ENCODE measurements at regions not wholly inside any gene's neighbourhood (a gene's known extent, or its start where the extent isn't known, plus 50 kb on each side); places are given as distances from the start of the nearest gene placed in this dataset.

GRCh38 chr17:77382966-77383612, 242.3 kb downstream of the SEC14L1 start:
- Mint-ChIP-seq H3K27me3 (ENCODE audit: low read depth) (no peaks in the 10 kb centered on the region), H3K27ac (peak overlapping the region; percentile 60), H3K9me3 (no peaks in the 10 kb centered on the region), H3K4me3 (no peak overlapping the region), H3K36me3 (no peaks in the 10 kb centered on the region), H3K4me1 (peaks cover 84% of the 10 kb centered on the region)
- TF ChIP-seq, protein P1, sequence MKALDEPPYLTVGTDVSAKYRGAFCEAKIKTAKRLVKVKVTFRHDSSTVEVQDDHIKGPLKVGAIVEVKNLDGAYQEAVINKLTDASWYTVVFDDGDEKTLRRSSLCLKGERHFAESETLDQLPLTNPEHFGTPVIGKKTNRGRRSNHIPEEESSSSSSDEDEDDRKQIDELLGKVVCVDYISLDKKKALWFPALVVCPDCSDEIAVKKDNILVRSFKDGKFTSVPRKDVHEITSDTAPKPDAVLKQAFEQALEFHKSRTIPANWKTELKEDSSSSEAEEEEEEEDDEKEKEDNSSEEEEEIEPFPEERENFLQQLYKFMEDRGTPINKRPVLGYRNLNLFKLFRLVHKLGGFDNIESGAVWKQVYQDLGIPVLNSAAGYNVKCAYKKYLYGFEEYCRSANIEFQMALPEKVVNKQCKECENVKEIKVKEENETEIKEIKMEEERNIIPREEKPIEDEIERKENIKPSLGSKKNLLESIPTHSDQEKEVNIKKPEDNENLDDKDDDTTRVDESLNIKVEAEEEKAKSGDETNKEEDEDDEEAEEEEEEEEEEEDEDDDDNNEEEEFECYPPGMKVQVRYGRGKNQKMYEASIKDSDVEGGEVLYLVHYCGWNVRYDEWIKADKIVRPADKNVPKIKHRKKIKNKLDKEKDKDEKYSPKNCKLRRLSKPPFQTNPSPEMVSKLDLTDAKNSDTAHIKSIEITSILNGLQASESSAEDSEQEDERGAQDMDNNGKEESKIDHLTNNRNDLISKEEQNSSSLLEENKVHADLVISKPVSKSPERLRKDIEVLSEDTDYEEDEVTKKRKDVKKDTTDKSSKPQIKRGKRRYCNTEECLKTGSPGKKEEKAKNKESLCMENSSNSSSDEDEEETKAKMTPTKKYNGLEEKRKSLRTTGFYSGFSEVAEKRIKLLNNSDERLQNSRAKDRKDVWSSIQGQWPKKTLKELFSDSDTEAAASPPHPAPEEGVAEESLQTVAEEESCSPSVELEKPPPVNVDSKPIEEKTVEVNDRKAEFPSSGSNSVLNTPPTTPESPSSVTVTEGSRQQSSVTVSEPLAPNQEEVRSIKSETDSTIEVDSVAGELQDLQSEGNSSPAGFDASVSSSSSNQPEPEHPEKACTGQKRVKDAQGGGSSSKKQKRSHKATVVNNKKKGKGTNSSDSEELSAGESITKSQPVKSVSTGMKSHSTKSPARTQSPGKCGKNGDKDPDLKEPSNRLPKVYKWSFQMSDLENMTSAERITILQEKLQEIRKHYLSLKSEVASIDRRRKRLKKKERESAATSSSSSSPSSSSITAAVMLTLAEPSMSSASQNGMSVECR (CRISPR knock-in tag; IDR thresholded peaks at IDR 0.05; ENCODE audit: borderline replicate concordance): no peak
- TF ChIP-seq, protein P2, sequence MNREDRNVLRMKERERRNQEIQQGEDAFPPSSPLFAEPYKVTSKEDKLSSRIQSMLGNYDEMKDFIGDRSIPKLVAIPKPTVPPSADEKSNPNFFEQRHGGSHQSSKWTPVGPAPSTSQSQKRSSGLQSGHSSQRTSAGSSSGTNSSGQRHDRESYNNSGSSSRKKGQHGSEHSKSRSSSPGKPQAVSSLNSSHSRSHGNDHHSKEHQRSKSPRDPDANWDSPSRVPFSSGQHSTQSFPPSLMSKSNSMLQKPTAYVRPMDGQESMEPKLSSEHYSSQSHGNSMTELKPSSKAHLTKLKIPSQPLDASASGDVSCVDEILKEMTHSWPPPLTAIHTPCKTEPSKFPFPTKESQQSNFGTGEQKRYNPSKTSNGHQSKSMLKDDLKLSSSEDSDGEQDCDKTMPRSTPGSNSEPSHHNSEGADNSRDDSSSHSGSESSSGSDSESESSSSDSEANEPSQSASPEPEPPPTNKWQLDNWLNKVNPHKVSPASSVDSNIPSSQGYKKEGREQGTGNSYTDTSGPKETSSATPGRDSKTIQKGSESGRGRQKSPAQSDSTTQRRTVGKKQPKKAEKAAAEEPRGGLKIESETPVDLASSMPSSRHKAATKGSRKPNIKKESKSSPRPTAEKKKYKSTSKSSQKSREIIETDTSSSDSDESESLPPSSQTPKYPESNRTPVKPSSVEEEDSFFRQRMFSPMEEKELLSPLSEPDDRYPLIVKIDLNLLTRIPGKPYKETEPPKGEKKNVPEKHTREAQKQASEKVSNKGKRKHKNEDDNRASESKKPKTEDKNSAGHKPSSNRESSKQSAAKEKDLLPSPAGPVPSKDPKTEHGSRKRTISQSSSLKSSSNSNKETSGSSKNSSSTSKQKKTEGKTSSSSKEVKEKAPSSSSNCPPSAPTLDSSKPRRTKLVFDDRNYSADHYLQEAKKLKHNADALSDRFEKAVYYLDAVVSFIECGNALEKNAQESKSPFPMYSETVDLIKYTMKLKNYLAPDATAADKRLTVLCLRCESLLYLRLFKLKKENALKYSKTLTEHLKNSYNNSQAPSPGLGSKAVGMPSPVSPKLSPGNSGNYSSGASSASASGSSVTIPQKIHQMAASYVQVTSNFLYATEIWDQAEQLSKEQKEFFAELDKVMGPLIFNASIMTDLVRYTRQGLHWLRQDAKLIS (CRISPR knock-in tag; IDR thresholded peaks at IDR 0.05; ENCODE audit: borderline replicate concordance): no peak
- no peak for TF ChIP-seq ESRRA (CRISPR knock-in tag; IDR thresholded peaks at IDR 0.05; ENCODE audit: borderline replicate concordance)
- TF ChIP-seq SP1 (CRISPR knock-in tag; conservative IDR thresholded peaks at IDR 0.05): no peak
- no peak for TF ChIP-seq NFATC4 (CRISPR knock-in tag; IDR thresholded peaks at IDR 0.05)
- TF ChIP-seq TCF7 (CRISPR knock-in tag; IDR thresholded peaks at IDR 0.05; ENCODE audit: low read depth): no peak
- no peak for TF ChIP-seq GTF2I (CRISPR knock-in tag; conservative IDR thresholded peaks at IDR 0.05)
- TF ChIP-seq ZNF138 (CRISPR knock-in tag; conservative IDR thresholded peaks at IDR 0.05): no peak
- DNase-seq (ENCODE audit: low spot score): no peak
- ChIA-PET POLR2A (interaction anchor here (0.6 to 1.2 kb wide), 4 partner anchors 8 to 360 kb away, joined by 3 to 4 read pairs (median 4); no protein-coding TSS in a partner anchor), CTCF (interaction anchor here (0.6 to 3.1 kb wide), 9 partner anchors 9 to 1740 kb away, joined by 3 to 19 read pairs (median 4); no protein-coding TSS in a partner anchor)
- peak; percentile 21 for ATAC-seq

DNA sequence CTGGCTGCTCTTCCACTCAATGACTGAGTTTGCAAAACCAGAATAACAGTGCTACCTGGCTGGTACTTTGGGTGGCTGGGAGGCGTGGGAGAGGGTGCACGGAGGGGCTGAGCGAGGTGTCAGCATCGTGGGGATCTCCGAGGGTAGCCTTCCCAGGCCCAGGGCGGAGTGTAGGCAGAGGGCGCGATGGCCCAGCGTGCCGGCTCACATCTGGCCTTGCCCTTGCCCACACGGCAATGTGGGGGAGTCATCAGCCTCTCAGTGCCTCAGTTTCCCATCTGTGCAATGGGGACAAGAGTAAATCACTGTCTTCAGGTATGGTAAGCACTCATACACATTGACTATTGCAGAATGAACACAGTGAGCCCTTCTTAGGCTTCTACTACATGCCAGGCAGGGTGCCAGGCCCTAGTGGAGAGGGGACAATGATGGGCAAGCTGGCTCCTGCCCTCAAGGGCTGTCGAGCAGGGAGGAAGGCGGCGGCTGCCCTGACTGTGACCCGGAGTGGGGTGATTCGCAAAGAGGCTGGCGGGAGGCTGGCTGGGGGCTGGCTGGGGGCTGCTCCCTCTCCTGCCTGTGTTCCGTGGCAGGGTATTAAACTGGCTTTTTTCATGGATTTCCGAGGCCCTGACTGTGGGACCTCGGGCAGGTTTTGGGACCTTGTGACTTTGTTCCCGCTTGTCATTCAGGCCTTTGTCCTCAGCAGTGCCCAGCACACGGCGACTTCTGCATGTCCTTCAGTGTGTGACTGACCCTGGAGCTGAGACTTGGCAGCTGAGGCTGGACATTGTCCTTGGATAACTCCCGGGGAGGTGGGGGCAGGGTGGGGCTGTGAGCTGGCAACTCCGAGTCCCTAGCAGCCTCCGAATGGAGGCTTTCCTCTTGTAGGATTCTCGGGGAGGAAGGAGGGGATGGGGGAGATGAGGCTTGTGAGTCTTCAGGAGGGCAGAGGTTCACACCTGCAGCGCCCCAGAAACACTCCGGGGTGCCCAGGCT, 243.1 kb downstream of the SEC14L1 start:
- ChIA-PET POLR2A (interaction anchor here (0.6 kb wide), 1 partner anchor 359 kb away, joined by 4 read pairs; no protein-coding TSS in a partner anchor), CTCF (interaction anchor here (0.6 to 3.1 kb wide), 4 partner anchors 9 to 1739 kb away, joined by 3 to 19 read pairs (median 4); no protein-coding TSS in a partner anchor)
- Mint-ChIP-seq H3K27me3 (ENCODE audit: low read depth) (no peaks in the 10 kb centered on the region), H3K36me3 (no peaks in the 10 kb centered on the region), H3K9me3 (no peaks in the 10 kb centered on the region), H3K4me3 (no peak overlapping the region), H3K4me1 (peaks cover 85% of the 10 kb centered on the region), H3K27ac (peak overlapping the region; percentile 63)
- ATAC-seq: no peak
- no peak for DNase-seq (ENCODE audit: low spot score)
- TF ChIP-seq ZNF416 (CRISPR knock-in tag; IDR thresholded peaks at IDR 0.05) (no peak), ELF4 (CRISPR knock-in tag; IDR thresholded peaks at IDR 0.05; ENCODE audit: low read depth) (no peak), ATF1 (CRISPR knock-in tag; IDR thresholded peaks at IDR 0.05) (no peak), E2F5 (CRISPR knock-in tag; IDR thresholded peaks at IDR 0.05) (no peak), ZNF138 (CRISPR knock-in tag; conservative IDR thresholded peaks at IDR 0.05) (no peak), STAT6 (CRISPR knock-in tag; conservative IDR thresholded peaks at IDR 0.05; ENCODE audit: low read depth) (no peak), NR2C2 (CRISPR knock-in tag; IDR thresholded peaks at IDR 0.05) (no peak), NR3C1 (CRISPR knock-in tag; conservative IDR thresholded peaks at IDR 0.05; ENCODE audit: low read depth) (no peak), SOX15 (CRISPR knock-in tag; IDR thresholded peaks at IDR 0.05) (no peak)
- TF ChIP-seq, protein P3, sequence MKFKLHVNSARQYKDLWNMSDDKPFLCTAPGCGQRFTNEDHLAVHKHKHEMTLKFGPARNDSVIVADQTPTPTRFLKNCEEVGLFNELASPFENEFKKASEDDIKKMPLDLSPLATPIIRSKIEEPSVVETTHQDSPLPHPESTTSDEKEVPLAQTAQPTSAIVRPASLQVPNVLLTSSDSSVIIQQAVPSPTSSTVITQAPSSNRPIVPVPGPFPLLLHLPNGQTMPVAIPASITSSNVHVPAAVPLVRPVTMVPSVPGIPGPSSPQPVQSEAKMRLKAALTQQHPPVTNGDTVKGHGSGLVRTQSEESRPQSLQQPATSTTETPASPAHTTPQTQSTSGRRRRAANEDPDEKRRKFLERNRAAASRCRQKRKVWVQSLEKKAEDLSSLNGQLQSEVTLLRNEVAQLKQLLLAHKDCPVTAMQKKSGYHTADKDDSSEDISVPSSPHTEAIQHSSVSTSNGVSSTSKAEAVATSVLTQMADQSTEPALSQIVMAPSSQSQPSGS (CRISPR knock-in tag; IDR thresholded peaks at IDR 0.05; ENCODE audit: borderline replicate concordance, low read depth): no peak

Data from WTC11 (cell line).